Calu3 (cell line): ENCODE measurements at regions not wholly inside any gene's neighbourhood (a gene's known extent, or its start where the extent isn't known, plus 50 kb on each side); places are given as distances from the start of the nearest gene placed in this dataset.

ENCODE experiments used
- BruUV-seq: library from RNA; stranded (reverse); fragments of 400-500 nt; replicated peaks from 2 replicates; lab custom pipeline; 2021; lab: Mats Ljungman, UMichigan
- CTCF ChIA-PET: fragments of 300-600 bp; sonication (Branson Sonifier 250); formaldehyde crosslinking; loops from one replicate; lab custom pipeline; 2022; ENCODE audit warnings: antibody characterized with exemption; lab: Charles Lee
- DNase-seq: peaks from one replicate; pipeline ENCODE4 v3.0.0; 2022
- H3K27ac Mint-ChIP-seq: one replicate; pipeline ENCODE4 v1.8.0; 2022; ENCODE audit warnings: mixed read lengths; ENCODE audit not compliant: unreplicated experiment
- H3K27me3 Mint-ChIP-seq: one replicate; pipeline ENCODE4 v1.8.0; 2022; ENCODE audit warnings: mixed read lengths; ENCODE audit not compliant: unreplicated experiment
- H3K36me3 Mint-ChIP-seq: one replicate; pipeline ENCODE4 v1.8.0; 2022; ENCODE audit warnings: mild to moderate bottlenecking, moderate library complexity, mixed read lengths; ENCODE audit not compliant: insufficient read depth, unreplicated experiment
- H3K4me1 Mint-ChIP-seq: one replicate; pipeline ENCODE4 v1.8.0; 2022; ENCODE audit warnings: mild to moderate bottlenecking, low read depth, mixed read lengths; ENCODE audit not compliant: unreplicated experiment
- H3K4me3 Mint-ChIP-seq: one replicate; pipeline ENCODE4 v1.8.0; 2022; ENCODE audit warnings: mild to moderate bottlenecking, low read depth, moderate library complexity, mixed read lengths; ENCODE audit not compliant: unreplicated experiment
- H3K9me3 Mint-ChIP-seq: one replicate; pipeline ENCODE4 v1.8.0; 2022; ENCODE audit warnings: low read depth, mixed read lengths; ENCODE audit not compliant: unreplicated experiment
- CTCF ChIP-seq: fragments of 200-600 bp; IDR thresholded peaks from one replicate; pipeline ENCODE4 v1.8.0; 2022; ENCODE audit warnings: antibody characterized with exemption; ENCODE audit not compliant: unreplicated experiment
- intact Hi-C: fragments of 100-400 bp; cut with micrococcal nuclease; formaldehyde crosslinking; loops from one replicate; pipeline ENCODE4 v1.10.0; 2022; ENCODE audit not compliant: unreplicated experiment

GRCh38 chr18:67142604-67143003 is 373.9 kb downstream of the DSEL start:
- no peak for DNase-seq
- H3K27me3 Mint-ChIP-seq: no peaks in the 10 kb centered on the region
- CTCF ChIA-PET: no interaction called here
- no peak overlapping the region for H3K27ac Mint-ChIP-seq
- H3K9me3 Mint-ChIP-seq: no peaks in the 10 kb centered on the region
- H3K4me3 Mint-ChIP-seq: no peak overlapping the region
- no peak for TF ChIP-seq CTCF
- peaks cover 13% of the 10 kb centered on the region for H3K4me1 Mint-ChIP-seq
- intact Hi-C loops: no loop called here
- BruUV-seq: no TSS peak
- no peaks in the 10 kb centered on the region for H3K36me3 Mint-ChIP-seq

GRCh38 chr18:67140495-67140894 is 376.0 kb downstream of the DSEL start:
- H3K4me3 Mint-ChIP-seq: no peak overlapping the region
- H3K36me3 Mint-ChIP-seq: no peaks in the 10 kb centered on the region
- CTCF ChIA-PET: no interaction called here
- H3K4me1 Mint-ChIP-seq: peaks cover 3% of the 10 kb centered on the region
- no peak for DNase-seq
- no TSS peak for BruUV-seq
- no peaks in the 10 kb centered on the region for H3K27me3 Mint-ChIP-seq
- intact Hi-C loops: no loop called here
- TF ChIP-seq CTCF: no peak
- no peaks in the 10 kb centered on the region for H3K9me3 Mint-ChIP-seq
- H3K27ac Mint-ChIP-seq: no peak overlapping the region

GRCh38 chr18:67139899-67140298 is 376.6 kb downstream of the DSEL start:
- Mint-ChIP-seq H3K4me3 (no peak overlapping the region), H3K27me3 (no peaks in the 10 kb centered on the region), H3K9me3 (no peaks in the 10 kb centered on the region), H3K4me1 (no peaks in the 10 kb centered on the region), H3K36me3 (no peaks in the 10 kb centered on the region), H3K27ac (no peak overlapping the region)
- CTCF ChIA-PET: no interaction called here
- TF ChIP-seq CTCF: no peak
- DNase-seq: no peak
- no TSS peak for BruUV-seq
- intact Hi-C loops: no loop called here

GRCh38 chr18:67135981-67136380 is 380.5 kb downstream of the DSEL start:
- H3K9me3 Mint-ChIP-seq: no peaks in the 10 kb centered on the region

More at GRCh38 chr18:67135981-67136380, 380.5 kb downstream of the DSEL start:
- TF ChIP-seq CTCF: no peak
- Mint-ChIP-seq H3K4me3 (no peak overlapping the region), H3K36me3 (no peaks in the 10 kb centered on the region), H3K27ac (no peak overlapping the region), H3K4me1 (no peaks in the 10 kb centered on the region), H3K27me3 (no peaks in the 10 kb centered on the region)
- BruUV-seq: no TSS peak
- intact Hi-C loops: no loop called here
- DNase-seq: no peak
- CTCF ChIA-PET: no interaction called here
